ENCODE measurements at regions not wholly inside any gene's neighbourhood (a gene's known extent, or its start where the extent isn't known, plus 50 kb on each side); places are given as distances from the start of the nearest gene placed in this dataset.

DNA sequence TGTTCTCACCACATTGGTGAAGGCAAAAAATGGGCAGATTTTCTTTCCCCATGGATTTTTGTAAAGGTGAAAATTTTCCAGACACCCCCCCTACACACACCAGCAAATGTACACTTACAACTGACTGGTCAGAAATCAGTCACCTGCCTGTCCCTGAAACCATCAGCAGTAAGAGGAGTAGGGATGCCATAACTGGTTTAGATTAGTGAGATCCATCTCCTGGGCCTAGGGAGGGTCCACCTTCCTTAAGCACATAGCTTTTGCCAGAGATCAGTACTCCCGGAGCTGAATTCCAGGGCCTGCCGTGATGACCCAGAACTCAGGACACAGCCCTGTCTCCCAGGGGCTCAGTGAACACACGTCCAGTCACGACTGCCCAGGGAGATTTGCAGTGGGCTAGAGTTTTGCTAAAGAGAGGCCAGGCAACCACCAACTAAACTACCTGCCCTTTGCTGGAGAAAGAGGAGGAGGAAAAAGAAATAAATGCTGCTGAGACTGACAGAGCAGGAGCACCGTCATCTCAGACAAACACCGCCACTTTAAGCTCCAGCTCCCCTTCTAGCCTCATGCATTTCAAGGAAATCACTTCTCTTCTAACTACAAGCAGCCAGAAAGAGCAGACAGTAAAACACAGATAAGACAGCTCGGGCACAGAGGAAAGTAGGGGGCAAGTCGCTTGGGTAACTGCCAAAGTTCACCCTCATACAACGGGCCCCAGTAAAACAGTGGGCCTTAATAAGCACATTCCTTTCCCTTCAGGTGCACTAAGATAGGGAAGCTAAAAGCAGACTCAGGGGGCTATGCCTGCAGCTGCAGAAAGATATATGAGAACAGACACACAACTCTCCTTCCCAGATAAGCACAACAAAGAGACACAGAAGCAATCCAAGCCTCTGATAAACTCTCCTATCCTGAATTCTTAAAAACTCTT, 82.6 kb upstream of the SPTLC3 start:
- TF ChIP-seq POLR2A (IDR thresholded peaks at IDR 0.05) (no peak), EP300 (IDR thresholded peaks at IDR 0.05) (no peak)
- TF ChIP-seq, protein P1, sequence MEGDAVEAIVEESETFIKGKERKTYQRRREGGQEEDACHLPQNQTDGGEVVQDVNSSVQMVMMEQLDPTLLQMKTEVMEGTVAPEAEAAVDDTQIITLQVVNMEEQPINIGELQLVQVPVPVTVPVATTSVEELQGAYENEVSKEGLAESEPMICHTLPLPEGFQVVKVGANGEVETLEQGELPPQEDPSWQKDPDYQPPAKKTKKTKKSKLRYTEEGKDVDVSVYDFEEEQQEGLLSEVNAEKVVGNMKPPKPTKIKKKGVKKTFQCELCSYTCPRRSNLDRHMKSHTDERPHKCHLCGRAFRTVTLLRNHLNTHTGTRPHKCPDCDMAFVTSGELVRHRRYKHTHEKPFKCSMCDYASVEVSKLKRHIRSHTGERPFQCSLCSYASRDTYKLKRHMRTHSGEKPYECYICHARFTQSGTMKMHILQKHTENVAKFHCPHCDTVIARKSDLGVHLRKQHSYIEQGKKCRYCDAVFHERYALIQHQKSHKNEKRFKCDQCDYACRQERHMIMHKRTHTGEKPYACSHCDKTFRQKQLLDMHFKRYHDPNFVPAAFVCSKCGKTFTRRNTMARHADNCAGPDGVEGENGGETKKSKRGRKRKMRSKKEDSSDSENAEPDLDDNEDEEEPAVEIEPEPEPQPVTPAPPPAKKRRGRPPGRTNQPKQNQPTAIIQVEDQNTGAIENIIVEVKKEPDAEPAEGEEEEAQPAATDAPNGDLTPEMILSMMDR (IDR thresholded peaks at IDR 0.05): no peak
